ENCODE measurements at regions not wholly inside any gene's neighbourhood (a gene's known extent, or its start where the extent isn't known, plus 50 kb on each side); places are given as distances from the start of the nearest gene placed in this dataset.

DNA sequence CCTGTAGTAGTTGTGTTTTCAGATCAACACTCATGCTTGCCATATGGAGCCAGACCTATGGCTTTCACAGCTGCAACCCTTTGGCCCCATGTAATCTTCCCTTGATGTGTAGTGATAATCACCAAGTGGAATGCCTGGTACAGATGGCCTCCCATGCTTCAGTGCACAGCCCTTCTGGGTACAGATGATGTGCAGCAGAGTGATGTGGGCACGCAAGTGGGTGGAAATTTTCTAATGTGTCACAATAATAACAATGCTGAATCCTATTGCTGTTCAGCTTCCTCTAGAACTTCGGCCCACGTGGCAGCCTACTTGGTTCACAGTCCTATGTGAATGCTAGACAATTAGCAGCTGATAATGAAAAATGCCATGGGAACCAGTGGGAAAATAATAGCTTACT lies 188.1 kb downstream of the SNAPC1 start:
- intact Hi-C loops (cut with DNase I), result no loop called here
- Histone ChIP-seq H3K4me3 (no peak overlapping the region), H3K36me3 (no peaks in the 10 kb centered on the region), H3K27ac (no peak overlapping the region), H3K4me1 (replicated peaks) (no peaks in the 10 kb centered on the region), H3K9me3 (no peaks in the 10 kb centered on the region), H3K27me3 (replicated peaks; ENCODE audit: insufficient read depth) (no peaks in the 10 kb centered on the region)
- 90% methylated on average over 3 of the region's 3 CpGs for WGBS
- no peak for TF ChIP-seq POLR2AphosphoS5 (IDR thresholded peaks at IDR 0.05)
- no peak for TF ChIP-seq POLR2A (IDR thresholded peaks at IDR 0.05)
- DNase-seq (ENCODE audit: low spot score), result no peak

DNA sequence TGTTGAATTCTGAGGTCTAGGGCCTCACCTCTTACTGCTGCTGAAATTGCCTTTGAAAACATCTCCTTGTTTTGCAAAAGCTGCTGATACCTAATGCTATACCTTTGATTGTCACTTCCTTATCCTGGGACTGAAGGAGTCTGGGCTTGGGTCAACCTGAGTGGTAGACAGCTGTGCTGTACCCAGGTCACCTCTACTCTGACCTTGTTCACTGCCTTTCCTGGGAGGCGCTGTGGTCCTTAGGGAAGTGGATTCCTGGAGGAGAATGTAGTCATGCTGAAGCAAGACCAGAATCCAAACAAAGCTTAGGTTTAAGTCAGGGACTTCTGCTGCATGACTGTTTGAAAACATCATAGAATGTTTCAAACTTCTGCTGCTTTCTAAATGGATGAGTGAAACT lies 191.4 kb downstream of the SNAPC1 start:
- TF ChIP-seq POLR2AphosphoS5 (IDR thresholded peaks at IDR 0.05) (no peak), POLR2A (IDR thresholded peaks at IDR 0.05) (no peak)
- TF ChIP-seq, protein P1, sequence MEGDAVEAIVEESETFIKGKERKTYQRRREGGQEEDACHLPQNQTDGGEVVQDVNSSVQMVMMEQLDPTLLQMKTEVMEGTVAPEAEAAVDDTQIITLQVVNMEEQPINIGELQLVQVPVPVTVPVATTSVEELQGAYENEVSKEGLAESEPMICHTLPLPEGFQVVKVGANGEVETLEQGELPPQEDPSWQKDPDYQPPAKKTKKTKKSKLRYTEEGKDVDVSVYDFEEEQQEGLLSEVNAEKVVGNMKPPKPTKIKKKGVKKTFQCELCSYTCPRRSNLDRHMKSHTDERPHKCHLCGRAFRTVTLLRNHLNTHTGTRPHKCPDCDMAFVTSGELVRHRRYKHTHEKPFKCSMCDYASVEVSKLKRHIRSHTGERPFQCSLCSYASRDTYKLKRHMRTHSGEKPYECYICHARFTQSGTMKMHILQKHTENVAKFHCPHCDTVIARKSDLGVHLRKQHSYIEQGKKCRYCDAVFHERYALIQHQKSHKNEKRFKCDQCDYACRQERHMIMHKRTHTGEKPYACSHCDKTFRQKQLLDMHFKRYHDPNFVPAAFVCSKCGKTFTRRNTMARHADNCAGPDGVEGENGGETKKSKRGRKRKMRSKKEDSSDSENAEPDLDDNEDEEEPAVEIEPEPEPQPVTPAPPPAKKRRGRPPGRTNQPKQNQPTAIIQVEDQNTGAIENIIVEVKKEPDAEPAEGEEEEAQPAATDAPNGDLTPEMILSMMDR (IDR thresholded peaks at IDR 0.05), result no peak
- Histone ChIP-seq H3K27ac (no peak overlapping the region), H3K36me3 (no peaks in the 10 kb centered on the region), H3K27me3 (replicated peaks; ENCODE audit: insufficient read depth) (no peaks in the 10 kb centered on the region), H3K9me3 (no peaks in the 10 kb centered on the region), H3K4me1 (replicated peaks) (no peaks in the 10 kb centered on the region), H3K4me3 (no peak overlapping the region)
- intact Hi-C loops (cut with DNase I), result no loop called here
- no peak for DNase-seq (ENCODE audit: low spot score)
- 80% methylated on average over 1 of the region's 1 CpG for WGBS

DNA sequence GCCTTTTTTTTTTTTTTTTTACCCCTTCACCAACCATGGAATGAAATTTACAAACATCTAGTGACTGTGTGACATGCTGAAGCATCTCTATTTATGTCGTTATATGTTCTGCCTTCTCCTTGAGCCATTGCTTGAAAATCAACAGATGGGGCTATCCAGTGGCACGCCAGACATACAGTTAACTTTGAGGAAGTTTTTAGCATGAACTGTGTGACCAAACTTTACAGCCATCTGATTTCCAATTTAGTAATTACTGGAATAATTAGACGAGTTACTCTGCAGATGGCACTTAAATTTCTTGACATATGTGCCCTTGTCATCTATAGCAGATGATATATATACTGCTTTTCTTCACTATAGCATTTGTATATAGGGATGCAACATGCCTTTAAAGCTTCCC lies 192.1 kb downstream of the SNAPC1 start:
- DNase-seq (ENCODE audit: low spot score), result no peak
- 89% methylated on average over 3 of the region's 3 CpGs for WGBS

DNA sequence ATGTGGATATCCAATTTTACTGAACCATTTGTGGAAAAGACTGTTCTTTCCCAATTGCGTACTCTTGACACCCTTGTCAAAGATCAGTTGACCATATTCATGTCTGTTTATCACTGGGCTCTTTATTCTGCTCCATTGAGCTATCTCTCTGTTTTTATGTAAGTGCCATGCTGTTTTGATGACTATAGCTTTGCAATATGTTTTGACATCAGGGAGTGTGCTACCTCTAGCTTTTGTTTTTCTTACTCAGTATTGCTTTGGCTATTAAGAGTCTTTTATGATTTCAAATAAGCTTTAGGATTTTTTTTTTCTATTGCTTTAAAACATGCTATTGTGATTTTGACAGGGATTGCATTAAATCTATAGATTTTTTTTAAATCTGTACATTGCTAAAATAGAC lies 194.3 kb downstream of the SNAPC1 start:
- Histone ChIP-seq H3K4me3 (no peak overlapping the region), H3K27ac (no peak overlapping the region), H3K27me3 (replicated peaks; ENCODE audit: insufficient read depth) (no peaks in the 10 kb centered on the region), H3K9me3 (no peaks in the 10 kb centered on the region), H3K36me3 (no peaks in the 10 kb centered on the region), H3K4me1 (replicated peaks) (no peaks in the 10 kb centered on the region)
- intact Hi-C loops (cut with DNase I), result no loop called here
- 100% methylated on average over 1 of the region's 1 CpG for WGBS
- TF ChIP-seq POLR2AphosphoS5 (IDR thresholded peaks at IDR 0.05) (no peak), POLR2A (IDR thresholded peaks at IDR 0.05) (no peak)
- TF ChIP-seq, protein P1 (IDR thresholded peaks at IDR 0.05), result no peak
- DNase-seq (ENCODE audit: low spot score), result no peak

More for the DNA sequence above, 192.1 kb downstream of the SNAPC1 start:
- Histone ChIP-seq H3K27me3 (replicated peaks; ENCODE audit: insufficient read depth) (no peaks in the 10 kb centered on the region), H3K27ac (no peak overlapping the region), H3K9me3 (no peaks in the 10 kb centered on the region), H3K36me3 (no peaks in the 10 kb centered on the region), H3K4me1 (replicated peaks) (no peaks in the 10 kb centered on the region), H3K4me3 (no peak overlapping the region)
- intact Hi-C loops (cut with DNase I), result no loop called here
- TF ChIP-seq POLR2A (IDR thresholded peaks at IDR 0.05) (no peak), POLR2AphosphoS5 (IDR thresholded peaks at IDR 0.05) (no peak)
- TF ChIP-seq, protein P1 (IDR thresholded peaks at IDR 0.05), result no peak

DNA sequence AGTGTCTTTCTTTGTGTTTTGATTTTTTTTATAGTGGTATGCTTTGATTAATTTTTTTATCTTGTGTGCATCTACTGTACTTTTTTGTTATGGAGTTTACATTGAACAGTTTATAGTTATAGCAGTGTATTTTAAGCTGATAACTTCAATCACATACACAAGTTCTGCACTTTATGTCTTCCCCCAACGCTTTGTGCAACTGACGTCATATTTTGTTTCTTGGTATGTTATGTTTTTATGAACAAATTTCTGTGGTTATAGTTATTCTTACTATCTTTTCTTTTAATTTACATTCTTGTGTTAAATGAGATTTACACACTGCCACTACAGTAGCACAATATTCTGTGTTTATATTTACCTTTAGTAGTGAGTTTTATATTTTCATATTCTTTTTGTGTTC lies 197.1 kb downstream of the SNAPC1 start:
- H3K4me1 ChIP-seq (replicated peaks), result no peaks in the 10 kb centered on the region
- no peaks in the 10 kb centered on the region for H3K9me3 ChIP-seq
- H3K36me3 ChIP-seq, result no peaks in the 10 kb centered on the region
- TF ChIP-seq POLR2AphosphoS5 (IDR thresholded peaks at IDR 0.05) (no peak), POLR2A (IDR thresholded peaks at IDR 0.05) (no peak)
- TF ChIP-seq, protein P1 (IDR thresholded peaks at IDR 0.05), result no peak
- no peak overlapping the region for H3K4me3 ChIP-seq
- 62% methylated on average over 2 of the region's 2 CpGs for WGBS
- no peak overlapping the region for H3K27ac ChIP-seq
- no peaks in the 10 kb centered on the region for H3K27me3 ChIP-seq (replicated peaks; ENCODE audit: insufficient read depth)
- intact Hi-C loops (cut with DNase I), result no loop called here
- no peak for DNase-seq (ENCODE audit: low spot score)
